Stimulated activated CD8-positive, alpha-beta memory T cell treated with anti-CD3 and anti-CD28 coated beads, Interleukin-12 subunit alpha, Interleukin-12 subunit beta, amount 100 ng/mL, for 24 hours (primary cell): ENCODE measurements at regions not wholly inside any gene's neighbourhood (a gene's known extent, or its start where the extent isn't known, plus 50 kb on each side); places are given as distances from the start of the nearest gene placed in this dataset.
A peak's percentile ranks its signal among the peaks of the same experiment; 100 is the strongest.
"Not testable (repeated sequence)": the region's sequence is repeated elsewhere in the genome, so short reads cannot be mapped to it uniquely, and the experiment has no call there.

ENCODE experiments used
- DNase-seq: peaks from one replicate; pipeline ENCODE4 v3.0.0-alpha.2; 2020; ENCODE audit errors: extremely low read depth

- DNase-seq: no peak
These were observed 76.4 kb downstream of the PHAX start for GRCh38 chr5:126677121-126677520.

GRCh38 chr5:126680191-126680817 lies 79.6 kb downstream of the PHAX start:
- DNase-seq: no peak

GRCh38 chr5:126681314-126681713 lies 80.6 kb downstream of the PHAX start:
- not testable (repeated sequence) for DNase-seq

- DNase-seq: no peak
These were observed 81.2 kb downstream of the PHAX start for GRCh38 chr5:126681970-126682369.

GRCh38 chr5:126682856-126683255 lies 82.1 kb downstream of the PHAX start:
- DNase-seq: no peak

- no peak for DNase-seq
These were observed 83.2 kb downstream of the PHAX start for GRCh38 chr5:126683912-126684311.

GRCh38 chr5:126684656-126685442 lies 84.1 kb downstream of the PHAX start:
- DNase-seq: peak; percentile 25

- DNase-seq: no peak
These were observed 85.8 kb downstream of the PHAX start for GRCh38 chr5:126686451-126687126.

GRCh38 chr5:126692971-126693370 lies 84.0 kb upstream of the LMNB1 start:
- no peak for DNase-seq

- DNase-seq: no peak
These were observed 83.1 kb upstream of the LMNB1 start for GRCh38 chr5:126693806-126694205.

GRCh38 chr5:126694403-126694802 lies 82.5 kb upstream of the LMNB1 start:
- no peak for DNase-seq

- no peak for DNase-seq
These were observed 81.8 kb upstream of the LMNB1 start for GRCh38 chr5:126695091-126695490.

- no peak for DNase-seq
These were observed 69.9 kb upstream of the LMNB1 start for GRCh38 chr5:126707080-126707479.

- no peak for DNase-seq
These were observed 61.2 kb upstream of the LMNB1 start for GRCh38 chr5:126715765-126716164.

GRCh38 chr5:126716861-126717260 lies 60.1 kb upstream of the LMNB1 start:
- DNase-seq: no peak

- DNase-seq: no peak
These were observed 58.6 kb upstream of the LMNB1 start for GRCh38 chr5:126718236-126718868.

GRCh38 chr5:126720369-126720768 lies 56.6 kb upstream of the LMNB1 start:
- DNase-seq: no peak

GRCh38 chr5:126723643-126724042 lies 53.3 kb upstream of the LMNB1 start:
- DNase-seq: no peak
